ENCODE measurements at regions not wholly inside any gene's neighbourhood (a gene's known extent, or its start where the extent isn't known, plus 50 kb on each side); places are given as distances from the start of the nearest gene placed in this dataset.

DNA sequence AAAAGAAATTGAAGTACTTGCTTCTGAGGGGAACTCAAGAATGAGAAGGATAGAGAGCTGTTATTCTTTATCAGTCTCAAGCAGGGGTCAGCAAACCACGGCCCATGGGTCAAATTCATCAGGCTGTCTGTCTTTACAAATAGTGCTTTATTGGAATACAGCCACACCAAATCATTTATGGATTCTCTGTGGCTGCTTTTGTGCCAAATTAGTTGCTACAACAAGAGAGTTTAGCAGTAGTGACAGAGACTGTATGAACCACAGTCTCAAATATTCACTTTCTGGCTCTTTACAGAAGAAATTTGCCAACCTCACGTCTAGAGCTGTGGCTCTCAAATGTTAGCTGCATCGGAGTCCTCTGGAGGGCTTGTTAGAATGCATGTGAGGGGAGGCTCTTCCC lies 258.0 kb upstream of the RARB start:
- in situ Hi-C loops (cut with HindIII; ENCODE audit: low sequenced_read_pairs) = no loop called here
- DNase-seq (ENCODE audit: low read depth) = no peak
- H3K4me3 ChIP-seq (ENCODE audit: low read depth, low read length) = no peak overlapping the region
- TF ChIP-seq, protein P1, sequence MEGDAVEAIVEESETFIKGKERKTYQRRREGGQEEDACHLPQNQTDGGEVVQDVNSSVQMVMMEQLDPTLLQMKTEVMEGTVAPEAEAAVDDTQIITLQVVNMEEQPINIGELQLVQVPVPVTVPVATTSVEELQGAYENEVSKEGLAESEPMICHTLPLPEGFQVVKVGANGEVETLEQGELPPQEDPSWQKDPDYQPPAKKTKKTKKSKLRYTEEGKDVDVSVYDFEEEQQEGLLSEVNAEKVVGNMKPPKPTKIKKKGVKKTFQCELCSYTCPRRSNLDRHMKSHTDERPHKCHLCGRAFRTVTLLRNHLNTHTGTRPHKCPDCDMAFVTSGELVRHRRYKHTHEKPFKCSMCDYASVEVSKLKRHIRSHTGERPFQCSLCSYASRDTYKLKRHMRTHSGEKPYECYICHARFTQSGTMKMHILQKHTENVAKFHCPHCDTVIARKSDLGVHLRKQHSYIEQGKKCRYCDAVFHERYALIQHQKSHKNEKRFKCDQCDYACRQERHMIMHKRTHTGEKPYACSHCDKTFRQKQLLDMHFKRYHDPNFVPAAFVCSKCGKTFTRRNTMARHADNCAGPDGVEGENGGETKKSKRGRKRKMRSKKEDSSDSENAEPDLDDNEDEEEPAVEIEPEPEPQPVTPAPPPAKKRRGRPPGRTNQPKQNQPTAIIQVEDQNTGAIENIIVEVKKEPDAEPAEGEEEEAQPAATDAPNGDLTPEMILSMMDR (IDR thresholded peaks at IDR 0.05; ENCODE audit: low read depth, low read length, missing control alignments) = no peak

DNA sequence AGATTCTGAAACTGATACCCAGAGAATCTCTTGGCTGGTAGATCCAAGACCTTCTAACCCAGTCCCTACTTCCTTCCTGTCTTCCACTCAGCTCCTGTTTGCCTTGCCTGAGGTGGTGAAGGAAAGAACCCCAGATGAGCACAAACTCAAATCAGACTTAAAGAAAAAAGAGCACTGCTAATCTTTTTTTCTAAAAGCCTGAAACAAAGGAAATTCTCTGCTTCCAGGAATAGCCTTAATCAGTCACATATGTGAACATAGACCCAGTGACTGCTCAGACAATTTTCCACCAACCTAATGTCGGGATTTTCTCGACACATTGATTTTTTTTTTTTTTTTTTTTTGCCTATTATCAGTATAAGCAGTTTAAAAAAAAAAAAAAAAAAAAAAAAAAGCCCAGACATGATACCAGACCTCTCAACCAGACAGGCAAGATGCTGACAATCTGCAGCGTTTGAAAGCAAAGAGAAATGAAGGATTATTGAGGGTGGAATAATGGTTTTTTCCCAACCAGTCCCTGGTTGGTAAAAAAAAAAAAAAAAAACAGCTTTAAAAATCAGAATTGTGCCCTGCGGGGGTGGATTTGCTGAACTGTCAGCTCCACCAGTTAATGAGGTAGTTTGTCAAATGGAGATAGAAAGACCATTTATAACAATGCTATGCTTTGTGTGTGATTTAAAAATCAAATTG lies 256.8 kb upstream of the RARB start:
- TF ChIP-seq, protein P1 (IDR thresholded peaks at IDR 0.05; ENCODE audit: low read depth, low read length, missing control alignments) = no peak
- DNase-seq (ENCODE audit: low read depth) = no peak
- in situ Hi-C loops (cut with HindIII; ENCODE audit: low sequenced_read_pairs) = no loop called here
- no peak overlapping the region for H3K4me3 ChIP-seq (ENCODE audit: low read depth, low read length)

DNA sequence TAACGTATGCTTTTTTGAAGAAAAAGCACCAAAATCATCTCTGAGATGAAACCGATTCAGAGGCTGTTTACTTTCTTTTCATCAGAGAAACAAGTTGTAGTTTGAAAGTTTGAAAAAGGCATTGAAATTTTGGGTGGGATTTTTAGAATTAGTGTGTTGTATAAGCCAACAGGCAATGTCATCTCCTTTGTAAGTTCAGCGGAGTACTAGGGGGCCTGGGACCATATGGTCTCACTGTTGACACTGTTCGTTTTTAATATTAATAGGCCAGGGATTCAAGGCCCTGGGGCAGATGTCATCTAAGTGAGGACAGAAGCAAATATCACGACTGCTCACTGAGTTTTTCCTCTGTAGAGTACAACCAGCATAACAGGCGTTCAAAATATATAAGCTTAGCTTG lies 256.2 kb upstream of the RARB start:
- in situ Hi-C loops (cut with HindIII; ENCODE audit: low sequenced_read_pairs) = no loop called here
- no peak for DNase-seq (ENCODE audit: low read depth)
- TF ChIP-seq, protein P1 (IDR thresholded peaks at IDR 0.05; ENCODE audit: low read depth, low read length, missing control alignments) = no peak
- no peak overlapping the region for H3K4me3 ChIP-seq (ENCODE audit: low read depth, low read length)

DNA sequence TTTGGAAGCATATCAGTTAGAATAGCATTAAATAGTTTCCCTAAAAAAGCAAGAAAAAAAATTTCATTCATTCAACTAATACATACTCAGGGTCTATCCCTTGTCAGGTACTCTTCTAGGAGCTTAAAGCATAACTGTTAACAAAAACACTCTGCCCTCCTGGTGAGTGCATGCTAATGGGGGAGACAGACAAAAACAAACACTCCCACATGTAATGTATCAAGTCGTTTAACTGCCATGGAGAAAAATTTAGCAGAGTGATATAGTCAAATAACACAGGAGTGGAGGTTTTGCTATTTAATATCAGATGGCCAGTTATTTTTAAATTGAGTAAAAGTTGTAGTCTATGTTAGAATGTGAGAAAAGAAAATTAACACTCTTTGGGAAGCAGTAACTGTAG lies 254.5 kb upstream of the RARB start:
- in situ Hi-C loops (cut with HindIII; ENCODE audit: low sequenced_read_pairs) = no loop called here
- no peak overlapping the region for H3K4me3 ChIP-seq (ENCODE audit: low read depth, low read length)
- no peak for DNase-seq (ENCODE audit: low read depth)
- TF ChIP-seq, protein P1 (IDR thresholded peaks at IDR 0.05; ENCODE audit: low read depth, low read length, missing control alignments) = no peak

DNA sequence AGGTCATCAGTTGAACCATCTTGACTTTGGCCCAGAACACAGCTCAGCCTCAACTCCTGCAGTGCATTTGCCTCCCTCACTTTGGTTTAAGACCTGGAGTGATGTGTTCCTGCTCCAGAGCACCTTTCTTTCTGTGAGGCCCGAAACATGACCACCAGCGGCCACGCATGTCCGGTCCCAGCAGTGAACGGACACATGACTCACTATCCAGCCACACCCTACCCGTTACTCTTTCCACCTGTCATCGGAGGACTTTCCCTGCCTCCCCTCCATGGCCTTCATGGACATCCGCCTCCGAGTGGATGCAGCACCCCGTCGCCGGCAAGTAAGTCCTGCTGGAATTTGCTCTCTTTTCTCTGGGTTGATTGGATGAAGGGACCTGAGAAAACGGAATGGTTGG lies 253.8 kb upstream of the RARB start:
- H3K4me3 ChIP-seq (ENCODE audit: low read depth, low read length) = no peak overlapping the region
- DNase-seq (ENCODE audit: low read depth) = no peak
- in situ Hi-C loops (cut with HindIII; ENCODE audit: low sequenced_read_pairs) = no loop called here
- TF ChIP-seq, protein P1 (IDR thresholded peaks at IDR 0.05; ENCODE audit: low read depth, low read length, missing control alignments) = no peak

DNA sequence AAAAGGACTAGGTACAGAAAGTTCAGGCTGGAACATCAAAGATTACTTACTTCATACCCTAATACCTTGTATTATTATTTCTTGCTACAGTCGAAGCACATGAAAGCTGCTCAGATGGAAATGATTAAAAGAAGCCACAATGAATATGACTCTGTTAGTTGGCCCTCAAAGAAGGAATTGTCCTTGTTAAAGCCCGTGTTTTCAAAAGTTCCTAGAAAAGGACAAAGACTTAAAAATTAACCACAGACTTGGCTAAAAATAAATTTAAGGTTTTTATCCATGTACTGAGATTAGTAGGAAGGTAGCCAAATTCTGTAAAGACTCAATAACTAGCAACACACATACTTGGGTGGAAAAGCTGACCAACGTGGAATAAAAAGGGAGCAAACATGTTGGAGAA lies 251.0 kb upstream of the RARB start:
- no peak overlapping the region for H3K4me3 ChIP-seq (ENCODE audit: low read depth, low read length)
- TF ChIP-seq, protein P1 (IDR thresholded peaks at IDR 0.05; ENCODE audit: low read depth, low read length, missing control alignments) = no peak
- in situ Hi-C loops (cut with HindIII; ENCODE audit: low sequenced_read_pairs) = no loop called here
- no peak for DNase-seq (ENCODE audit: low read depth)

Data from astrocyte of the cerebellum (primary cell).